Kasumi-1 (cell line): ENCODE measurements at regions not wholly inside any gene's neighbourhood (a gene's known extent, or its start where the extent isn't known, plus 50 kb on each side); places are given as distances from the start of the nearest gene placed in this dataset.

Experiments used
- DNase-seq, 2 experiments: peaks; one replicate each; lab custom pipeline; 2025; lab: John Stamatoyannopoulos, UW

GRCh38 chr2:15701991-15702390 is 110.3 kb downstream of the DDX1 start:
- no peak for DNase-seq

DNA sequence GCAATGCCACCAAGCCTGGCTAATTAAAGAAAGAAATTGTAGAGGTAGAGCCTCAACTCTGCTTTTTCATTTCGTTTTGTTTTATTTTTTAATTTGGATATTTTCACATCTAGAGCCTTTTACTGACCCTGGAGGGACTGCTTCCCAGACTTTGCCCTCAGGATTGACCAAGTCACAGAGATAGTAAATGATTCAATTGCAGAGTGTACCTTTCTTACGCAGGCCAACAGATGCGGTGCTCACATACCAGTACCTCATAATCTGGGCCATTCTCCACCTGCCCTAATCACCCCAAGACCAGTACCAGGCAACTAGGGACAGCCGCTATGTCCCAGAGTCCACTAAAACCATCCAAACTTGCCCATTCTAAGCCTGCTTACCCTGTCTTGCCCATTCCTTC is 110.8 kb downstream of the DDX1 start:
- DNase-seq, result no peak

DNA sequence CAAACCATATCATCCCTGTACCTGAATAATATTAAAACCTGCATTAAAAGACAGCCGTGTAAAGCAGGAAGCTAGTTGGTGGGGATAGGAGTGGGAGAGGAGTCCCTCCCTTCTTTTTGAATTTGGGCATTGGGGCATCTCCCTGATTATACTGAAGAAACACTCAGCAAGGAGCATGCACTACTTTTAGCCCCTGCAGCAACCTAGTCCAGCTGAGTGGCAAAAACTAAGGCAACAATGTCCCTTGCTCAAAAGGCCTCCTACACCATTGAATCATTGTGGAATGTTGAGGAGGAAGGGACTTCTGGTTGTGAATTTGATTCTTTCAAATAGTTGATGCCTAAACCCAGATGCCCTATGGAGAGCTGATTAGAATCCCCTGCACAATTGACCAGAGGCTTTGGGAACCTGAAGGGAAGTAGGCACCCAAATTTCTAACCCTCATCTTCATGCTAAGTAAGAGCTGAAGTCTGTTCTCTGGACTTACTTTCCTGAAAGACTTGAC is 111.7 kb downstream of the DDX1 start:
- no peak for DNase-seq

DNA sequence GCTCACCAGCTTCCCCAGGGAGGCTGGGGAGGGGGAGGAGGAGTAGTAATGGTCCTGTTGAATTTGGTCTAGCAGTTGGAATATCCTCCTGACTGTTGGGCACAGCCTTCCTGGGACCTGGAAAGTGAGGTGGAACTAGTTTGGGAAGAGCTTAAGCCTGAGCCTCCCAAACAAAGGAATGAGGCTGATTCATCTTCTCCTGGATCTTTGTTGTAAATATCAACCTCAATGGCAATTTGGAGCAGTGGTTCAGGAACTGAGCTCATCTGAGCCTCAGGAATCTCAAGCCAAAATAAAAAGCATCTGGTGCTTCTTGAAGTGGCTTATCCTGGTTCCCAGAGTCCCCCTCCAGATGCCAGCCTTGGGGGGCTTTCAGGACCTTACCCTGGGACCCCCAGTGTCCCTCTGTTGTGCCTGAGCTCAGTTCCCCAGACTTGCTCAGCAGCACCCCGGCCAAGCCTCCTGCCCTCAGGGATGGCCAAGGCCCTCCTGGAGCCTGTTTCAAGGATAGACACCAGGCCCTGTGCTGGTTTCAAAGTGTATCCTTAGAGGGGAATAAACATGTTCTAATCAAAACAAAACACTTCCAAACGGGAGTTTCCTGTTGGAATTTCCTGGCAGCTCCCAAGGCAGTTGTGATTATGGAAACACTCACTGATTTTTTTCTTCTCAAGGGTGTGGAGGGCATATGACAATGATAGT is 112.6 kb downstream of the DDX1 start:
- DNase-seq, result no peak

- no peak for DNase-seq
Observed at GRCh38 chr2:15704788-15705115, 113.1 kb downstream of the DDX1 start.

DNA sequence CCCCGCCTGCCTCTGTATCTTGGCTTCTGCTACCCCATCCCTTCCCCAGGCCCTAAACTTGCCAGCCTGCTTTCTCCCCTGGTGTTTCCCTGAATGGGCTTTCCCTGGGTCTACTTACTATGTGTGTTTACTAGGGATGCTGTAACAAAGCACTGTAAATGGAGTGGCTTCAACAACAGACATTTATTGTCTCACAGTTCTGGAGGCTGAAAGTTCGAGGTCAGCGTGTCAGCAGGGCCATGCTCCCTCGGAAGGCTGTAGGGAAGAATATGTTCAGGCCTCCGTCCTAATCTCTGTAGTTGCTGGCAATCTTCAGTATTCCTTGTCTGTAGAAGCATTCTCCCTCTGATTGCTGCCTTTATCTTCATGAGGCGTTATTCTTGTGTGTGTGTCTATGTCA is 113.6 kb downstream of the DDX1 start:
- DNase-seq, result no peak

GRCh38 chr2:15705839-15706386 is 114.2 kb downstream of the DDX1 start:
- no peak for DNase-seq

GRCh38 chr2:15706424-15706823 is 114.8 kb downstream of the DDX1 start:
- DNase-seq, result no peak

DNA sequence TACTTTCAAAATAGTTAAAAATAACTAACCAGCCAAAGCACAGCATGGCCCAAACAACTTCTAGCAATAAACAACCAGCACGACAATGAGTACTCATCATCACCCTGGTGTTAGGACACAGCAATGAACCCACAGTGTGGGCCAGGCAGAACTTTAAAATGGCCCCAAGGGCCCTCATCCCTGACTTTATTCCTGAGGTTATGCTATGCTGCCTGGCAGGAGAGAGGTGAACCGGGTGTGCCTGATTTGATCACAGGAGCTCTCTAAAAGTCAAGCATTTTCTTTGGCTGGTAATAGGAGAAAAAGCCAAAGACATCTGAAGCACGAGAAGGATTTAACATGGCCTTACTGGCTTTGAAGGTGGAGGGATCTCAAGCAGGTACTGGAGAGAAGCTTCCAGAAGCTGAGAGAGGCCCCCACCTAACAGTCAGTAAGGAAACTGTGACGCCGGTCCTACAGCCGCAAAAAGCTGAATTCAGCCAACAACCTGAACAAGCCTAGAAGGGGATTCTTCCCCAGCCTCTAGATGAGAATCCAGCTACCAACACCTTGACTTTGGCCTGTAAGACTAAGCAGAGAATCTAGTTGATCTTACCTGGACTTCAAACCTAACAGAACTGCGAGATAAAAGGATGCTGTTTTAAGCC is 115.4 kb downstream of the DDX1 start:
- no peak for DNase-seq

- DNase-seq, result no peak
Observed at GRCh38 chr2:15708161-15708560, 116.5 kb downstream of the DDX1 start.

DNA sequence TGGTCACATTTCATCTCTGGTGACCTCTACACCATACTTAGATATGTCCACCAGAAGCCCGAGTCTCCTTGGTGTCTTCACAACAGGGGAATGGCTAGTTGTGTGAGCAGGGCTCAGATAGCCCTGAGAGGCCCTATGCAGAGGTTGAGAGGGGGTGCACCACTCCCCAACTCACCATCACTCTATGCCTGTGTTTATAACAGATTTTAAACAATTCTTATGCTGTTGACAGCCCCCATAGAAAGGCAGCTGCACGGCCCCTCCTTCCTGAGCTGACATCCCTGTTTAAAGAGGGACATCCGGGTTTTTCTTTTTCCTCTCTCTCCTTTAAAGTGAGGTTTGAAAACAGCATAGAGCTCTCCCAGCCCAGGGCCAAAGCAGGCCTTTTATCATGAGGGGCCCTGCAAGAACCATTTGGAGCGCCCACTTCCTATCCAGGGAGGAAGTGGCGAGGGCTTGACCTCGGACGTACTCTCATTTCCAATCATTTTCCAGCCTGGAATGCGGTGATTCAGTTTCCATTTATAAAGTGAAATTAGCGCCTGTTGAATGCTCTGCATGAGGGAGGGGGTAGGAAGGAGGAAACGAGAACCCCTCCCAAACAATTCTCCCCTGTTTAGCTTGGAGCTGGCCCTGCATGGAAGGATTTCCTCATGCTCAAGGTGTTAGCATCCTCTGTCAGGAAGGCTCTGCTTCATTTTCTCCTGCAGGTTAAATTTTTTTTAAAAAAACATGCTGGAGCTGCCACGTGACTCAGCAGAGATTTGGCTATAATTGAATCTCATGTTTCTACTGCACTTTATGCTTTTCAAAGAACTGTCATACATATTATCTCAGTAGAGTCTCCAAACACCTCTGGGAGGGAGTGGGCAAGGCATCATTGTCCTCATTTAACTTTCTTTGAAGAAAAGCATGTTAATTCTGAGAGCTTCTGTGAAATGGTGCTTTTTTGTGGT is 117.5 kb downstream of the DDX1 start:
- no peak for DNase-seq

DNA sequence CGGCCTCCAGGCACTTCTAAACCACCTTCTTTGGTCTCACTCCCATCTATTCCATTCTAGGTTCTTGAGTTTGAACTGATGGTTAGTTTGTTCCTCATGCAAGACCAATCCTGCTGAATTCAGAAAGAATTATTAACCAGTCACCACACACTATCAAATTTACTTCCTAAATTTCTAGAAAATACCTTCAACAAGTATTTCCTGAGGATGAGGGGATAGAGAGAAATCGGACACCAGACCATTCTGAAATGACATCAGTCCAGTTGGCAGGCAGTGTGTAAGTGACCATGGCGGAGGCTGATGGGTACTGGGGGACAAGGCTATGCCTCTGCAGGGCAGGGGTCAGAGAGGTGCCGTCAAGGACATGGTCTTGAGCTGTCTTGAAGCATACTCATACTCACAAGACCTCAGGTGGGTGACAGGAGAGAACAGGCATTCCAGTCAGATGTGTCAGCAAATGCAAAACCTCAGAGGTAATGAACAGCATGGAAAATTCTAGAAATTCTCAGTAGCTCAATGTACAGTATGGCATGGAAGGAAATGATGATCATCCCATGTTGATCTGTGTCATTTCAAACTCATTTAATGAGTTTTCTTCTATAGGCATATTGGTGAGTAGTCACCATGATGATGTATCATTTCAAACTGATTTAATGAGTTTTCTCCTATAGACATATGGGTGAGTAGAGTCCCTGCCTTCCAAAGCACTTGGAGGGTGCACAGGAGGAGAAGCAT is 119.6 kb downstream of the DDX1 start:
- DNase-seq, result no peak

- DNase-seq, result no peak
Observed at GRCh38 chr2:15712551-15713342, 121.1 kb downstream of the DDX1 start.

GRCh38 chr2:15713475-15713874 is 121.8 kb downstream of the DDX1 start:
- DNase-seq, result no peak

DNA sequence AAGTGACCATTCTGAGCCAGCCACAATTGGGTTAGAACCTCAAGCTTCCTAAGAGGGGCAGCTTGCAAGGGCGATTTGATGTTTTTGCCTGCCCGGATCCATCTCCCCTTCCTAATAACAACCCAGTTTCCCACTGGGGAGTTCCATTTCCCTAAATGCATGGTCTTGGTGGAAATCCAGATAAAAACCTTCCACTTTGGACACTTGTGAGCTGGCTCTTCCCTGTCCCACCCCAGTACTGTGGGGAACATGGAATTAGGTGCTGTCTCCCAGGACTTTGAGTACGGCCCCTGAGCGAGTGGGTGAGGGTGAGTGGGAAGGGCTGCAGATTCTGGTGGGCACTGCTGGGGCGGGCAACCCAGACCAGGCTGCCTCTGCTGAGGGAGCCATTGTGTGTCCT is 122.3 kb downstream of the DDX1 start:
- DNase-seq, result no peak

DNA sequence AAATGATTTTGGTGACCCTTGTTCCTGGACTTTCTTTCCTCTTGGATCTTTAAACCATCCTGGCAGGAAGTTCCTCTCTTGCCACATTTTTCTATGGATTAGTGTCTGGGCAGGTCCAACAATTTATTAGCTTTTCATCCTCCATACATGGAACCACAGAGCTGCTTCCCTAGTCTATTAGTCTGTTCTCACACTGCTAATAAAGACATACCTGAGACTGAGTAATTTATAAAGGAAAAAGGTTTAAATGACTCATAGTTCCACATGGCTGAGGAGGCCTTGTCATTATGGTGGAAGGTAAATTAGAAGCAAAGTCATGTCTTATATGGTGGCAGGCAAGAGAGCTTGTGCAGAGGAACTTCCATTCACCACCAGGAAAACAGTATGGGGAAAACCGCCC is 122.9 kb downstream of the DDX1 start:
- no peak for DNase-seq

- DNase-seq, result no peak
Observed at GRCh38 chr2:15715596-15715995, 123.9 kb downstream of the DDX1 start.

DNA sequence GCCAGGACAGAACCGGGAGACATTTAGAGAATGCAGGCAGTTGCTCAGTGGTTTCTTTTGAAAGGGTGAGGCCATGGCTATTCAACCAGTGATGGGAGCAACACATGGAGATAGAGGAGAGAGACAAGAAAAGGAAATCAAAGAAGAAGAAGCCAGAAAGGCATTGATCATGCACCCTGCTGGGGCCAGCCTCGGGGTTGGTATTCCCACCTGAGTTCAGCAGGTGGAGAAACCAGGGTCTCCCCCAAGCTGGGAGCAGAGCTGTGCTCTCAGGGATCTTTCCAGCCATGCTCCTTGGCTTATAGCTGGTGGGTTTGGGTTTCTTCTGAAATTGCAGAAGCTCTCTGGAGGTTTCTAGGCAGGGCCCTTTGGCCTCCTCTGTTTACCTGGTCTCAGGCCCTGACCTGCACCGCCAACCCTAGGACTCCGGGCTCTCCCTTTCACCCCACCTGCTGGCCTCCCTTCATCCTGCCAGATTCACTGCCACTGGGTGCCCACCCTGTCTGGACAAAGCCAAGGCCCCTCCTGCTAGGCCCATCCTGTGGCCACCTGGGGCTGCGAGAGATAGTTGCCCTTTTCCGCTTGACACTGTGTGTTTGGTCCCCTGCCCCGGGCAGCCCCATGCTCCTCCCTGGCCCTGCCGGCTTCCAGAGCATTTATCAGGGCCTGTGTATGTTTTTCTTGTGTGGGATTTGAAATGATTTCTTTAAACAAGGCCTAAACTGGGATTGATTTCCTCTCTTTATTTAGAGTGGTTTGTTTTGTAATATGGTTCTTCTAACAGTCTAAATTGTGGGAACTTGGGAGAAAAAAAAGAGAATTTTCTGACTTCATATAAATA is 126.7 kb downstream of the DDX1 start:
- no peak for DNase-seq

- no peak for DNase-seq
Observed at GRCh38 chr2:15718944-15719323, 127.3 kb downstream of the DDX1 start.
